ENCODE measurements at regions not wholly inside any gene's neighbourhood (a gene's known extent, or its start where the extent isn't known, plus 50 kb on each side); places are given as distances from the start of the nearest gene placed in this dataset.

GRCh38 chr4:59841698-59842097 lies 1358.4 kb upstream of the ADGRL3 start:
- Histone ChIP-seq H3K9me3 (peaks cover 0 to 10% (median 0%) of the 10 kb centered on the region in 12 donors), H3K27me3 (no peaks in the 10 kb centered on the region), H3K27ac (no peak overlapping the region), H3K36me3 (no peaks in the 10 kb centered on the region), H3K4me1 (no peaks in the 10 kb centered on the region), H3K4me3 (no peak overlapping the region)
- WGBS, 4 donors = 70 to 84% (median 80%) methylated on average over 1 of the region's 1 CpG
- intact Hi-C loops (cut with DNase I) = no loop called here
- no peak for ATAC-seq
- no peak for DNase-seq
- TF ChIP-seq CTCF (IDR thresholded peaks at IDR 0.05) (no peak), POLR2A (IDR thresholded peaks at IDR 0.05) (no peak)

GRCh38 chr4:59848457-59848856 lies 1351.7 kb upstream of the ADGRL3 start:
- Histone ChIP-seq H3K27ac (no peak overlapping the region), H3K9me3 (peaks cover 0 to 6% (median 0%) of the 10 kb centered on the region in 12 donors), H3K36me3 (no peaks in the 10 kb centered on the region), H3K4me3 (no peak overlapping the region), H3K4me1 (no peaks in the 10 kb centered on the region), H3K27me3 (no peaks in the 10 kb centered on the region)
- TF ChIP-seq CTCF (IDR thresholded peaks at IDR 0.05) (no peak), POLR2A (IDR thresholded peaks at IDR 0.05) (no peak)
- intact Hi-C loops (cut with DNase I) = no loop called here
- ATAC-seq (no peak), DNase-seq (no peak)
- WGBS, 4 donors = 42 to 51% (median 47%) methylated on average over 2 of the region's 2 CpGs

- H3K4me1 ChIP-seq = no peaks in the 10 kb centered on the region
- DNase-seq = no peak
- H3K27ac ChIP-seq = no peak overlapping the region
- ATAC-seq = no peak
- H3K9me3 ChIP-seq = peaks cover 0 to 4% (median 0%) of the 10 kb centered on the region in 12 donors
- intact Hi-C loops (cut with DNase I) = no loop called here
- 85 to 89% (median 86%) methylated on average over 17 to 18 of the region's 18 CpGs for WGBS, 4 donors
- no peak overlapping the region for H3K4me3 ChIP-seq
- no peak for TF ChIP-seq CTCF (IDR thresholded peaks at IDR 0.05)
- TF ChIP-seq POLR2A (IDR thresholded peaks at IDR 0.05) = no peak
- H3K27me3 ChIP-seq = no peaks in the 10 kb centered on the region
- H3K36me3 ChIP-seq = no peaks in the 10 kb centered on the region
Observed at GRCh38 chr4:59855630-59856352, 1344.3 kb upstream of the ADGRL3 start.

GRCh38 chr4:59869056-59869455 lies 1331.1 kb upstream of the ADGRL3 start:
- Histone ChIP-seq H3K36me3 (no peaks in the 10 kb centered on the region), H3K9me3 (no peaks in the 10 kb centered on the region), H3K4me3 (no peak overlapping the region), H3K4me1 (no peaks in the 10 kb centered on the region), H3K27me3 (no peaks in the 10 kb centered on the region), H3K27ac (no peak overlapping the region)
- DNase-seq (no peak), ATAC-seq (no peak)
- WGBS, 4 donors = 71 to 85% (median 77%) methylated on average over 3 of the region's 3 CpGs
- TF ChIP-seq CTCF (IDR thresholded peaks at IDR 0.05) (no peak), POLR2A (IDR thresholded peaks at IDR 0.05) (no peak)
- intact Hi-C loops (cut with DNase I) = no loop called here

All from heart left ventricle (tissue), 16 donors.